ENCODE measurements at regions not wholly inside any gene's neighbourhood (a gene's known extent, or its start where the extent isn't known, plus 50 kb on each side); places are given as distances from the start of the nearest gene placed in this dataset.

- intact Hi-C loops (cut with DNase I; ENCODE audit: low total_unique reads), result no loop called here
- Histone ChIP-seq H3K4me1 (no peaks in the 10 kb centered on the region), H3K27ac (no peak overlapping the region), H3K27me3 (no peaks in the 10 kb centered on the region), H3K36me3 (ENCODE audit: low read depth, missing control alignments) (no peaks in the 10 kb centered on the region), H3K9me3 (no peaks in the 10 kb centered on the region), H3K4me3 (no peak overlapping the region)
- TF ChIP-seq POLR2A (IDR thresholded peaks at IDR 0.05), result no peak
- TF ChIP-seq CTCF (IDR thresholded peaks at IDR 0.05), result no peak
- DNase-seq, result no peak
- WGBS, 2 donors, result 82 to 87% methylated on average over 11 of the region's 11 CpGs
Observed at GRCh38 chr6:167512696-167513375, 187.9 kb downstream of the TTLL2 start.

GRCh38 chr6:167513778-167514177 is 188.9 kb downstream of the TTLL2 start:
- Histone ChIP-seq H3K27ac (no peak overlapping the region), H3K27me3 (no peaks in the 10 kb centered on the region), H3K9me3 (no peaks in the 10 kb centered on the region), H3K4me1 (no peaks in the 10 kb centered on the region), H3K36me3 (ENCODE audit: low read depth, missing control alignments) (no peaks in the 10 kb centered on the region), H3K4me3 (no peak overlapping the region)
- no peak for TF ChIP-seq CTCF (IDR thresholded peaks at IDR 0.05)
- no peak for TF ChIP-seq POLR2A (IDR thresholded peaks at IDR 0.05)
- DNase-seq, result no peak
- intact Hi-C loops (cut with DNase I; ENCODE audit: low total_unique reads), result no loop called here
- WGBS, 2 donors, result 56 to 70% methylated on average over 8 to 9 of the region's 9 CpGs

- H3K27me3 ChIP-seq, result no peaks in the 10 kb centered on the region
- intact Hi-C loops (cut with DNase I; ENCODE audit: low total_unique reads), result no loop called here
- H3K36me3 ChIP-seq (ENCODE audit: low read depth, missing control alignments), result no peaks in the 10 kb centered on the region
- no peaks in the 10 kb centered on the region for H3K9me3 ChIP-seq
- DNase-seq, result no peak
- H3K27ac ChIP-seq, result no peak overlapping the region
- no peak overlapping the region for H3K4me3 ChIP-seq
- 97% methylated on average over 6 of the region's 6 CpGs for WGBS, 2 donors
- TF ChIP-seq CTCF (IDR thresholded peaks at IDR 0.05), result no peak
- TF ChIP-seq POLR2A (IDR thresholded peaks at IDR 0.05), result no peak
- H3K4me1 ChIP-seq, result no peaks in the 10 kb centered on the region
Observed at GRCh38 chr6:167514524-167514923, 189.6 kb downstream of the TTLL2 start.

GRCh38 chr6:167515873-167516507 is 191.1 kb downstream of the TTLL2 start:
- H3K27ac ChIP-seq, result no peak overlapping the region
- no peaks in the 10 kb centered on the region for H3K4me1 ChIP-seq
- H3K27me3 ChIP-seq, result no peaks in the 10 kb centered on the region
- 58 to 72% methylated on average over 4 of the region's 4 CpGs for WGBS, 2 donors
- no peak for TF ChIP-seq POLR2A (IDR thresholded peaks at IDR 0.05)
- no peak for TF ChIP-seq CTCF (IDR thresholded peaks at IDR 0.05)
- H3K4me3 ChIP-seq, result no peak overlapping the region
- H3K9me3 ChIP-seq, result no peaks in the 10 kb centered on the region
- DNase-seq, result no peak
- intact Hi-C loops (cut with DNase I; ENCODE audit: low total_unique reads), result no loop called here
- H3K36me3 ChIP-seq (ENCODE audit: low read depth, missing control alignments), result no peaks in the 10 kb centered on the region
